HUDEP-2 (cell line): ENCODE measurements at regions not wholly inside any gene's neighbourhood (a gene's known extent, or its start where the extent isn't known, plus 50 kb on each side); places are given as distances from the start of the nearest gene placed in this dataset.

Experiments used
- DNase-seq, 76 experiments: peaks; one replicate each; lab custom pipeline; 2025; ENCODE audit not compliant: unreplicated experiment in 76 of 76; lab: John Stamatoyannopoulos, UW

DNA sequence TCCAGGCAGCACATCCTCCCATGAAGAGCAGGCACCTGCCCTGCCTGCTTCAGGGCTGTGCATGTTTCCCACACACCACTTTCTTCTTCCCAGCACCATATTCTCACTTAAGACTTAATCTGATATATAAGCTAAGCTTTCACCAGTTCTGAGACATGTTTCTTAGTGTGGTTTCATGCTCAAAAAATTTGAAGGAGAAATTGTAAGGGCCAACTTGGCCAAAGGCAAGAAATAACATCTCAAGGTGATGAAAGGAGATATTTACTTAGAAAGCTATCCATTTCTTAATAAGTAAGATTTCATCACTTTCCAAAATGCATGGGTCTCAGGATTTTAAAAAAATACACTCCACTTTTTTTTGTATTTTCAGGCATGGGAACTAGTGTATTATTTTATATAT is 468.1 kb upstream of the AKR1E2 start:
- DNase-seq = no peak

GRCh38 chr10:4355350-4355749 is 470.7 kb upstream of the AKR1E2 start:
- DNase-seq = no peak

- no peak for DNase-seq
These were observed 471.6 kb upstream of the AKR1E2 start for GRCh38 chr10:4354382-4354812.

GRCh38 chr10:4353964-4354363 is 472.0 kb upstream of the AKR1E2 start:
- DNase-seq = no peak

GRCh38 chr10:4353059-4353655 is 472.9 kb upstream of the AKR1E2 start:
- DNase-seq = no peak

DNA sequence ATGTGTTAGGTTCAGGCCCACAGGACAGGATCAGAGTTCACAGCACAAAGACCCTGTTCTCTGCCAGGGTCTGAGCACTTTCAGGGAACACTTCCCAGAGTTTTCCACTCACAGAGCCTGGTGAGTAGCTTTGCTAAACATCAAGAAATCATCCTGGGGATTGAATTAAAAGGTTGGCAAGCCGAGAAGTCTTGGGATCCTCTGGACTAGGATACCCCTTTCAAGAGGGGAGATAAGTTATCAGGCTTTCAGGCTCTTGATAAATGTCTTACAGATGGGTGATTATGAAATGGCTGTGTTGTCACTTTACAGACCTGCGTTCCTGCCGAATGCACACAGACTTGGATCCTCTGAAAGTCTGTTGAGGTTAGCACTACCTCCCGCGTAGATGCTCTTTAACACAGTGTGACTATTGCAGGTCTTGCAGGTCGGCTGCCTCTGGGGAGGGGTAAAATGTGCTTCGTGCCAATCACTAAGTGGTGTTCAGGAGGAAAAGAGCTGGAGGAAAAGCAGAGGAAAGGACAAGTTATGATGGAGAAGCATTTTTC is 473.5 kb upstream of the AKR1E2 start:
- no peak for DNase-seq

- DNase-seq = no peak
These were observed 474.1 kb upstream of the AKR1E2 start for GRCh38 chr10:4351723-4352413.

DNA sequence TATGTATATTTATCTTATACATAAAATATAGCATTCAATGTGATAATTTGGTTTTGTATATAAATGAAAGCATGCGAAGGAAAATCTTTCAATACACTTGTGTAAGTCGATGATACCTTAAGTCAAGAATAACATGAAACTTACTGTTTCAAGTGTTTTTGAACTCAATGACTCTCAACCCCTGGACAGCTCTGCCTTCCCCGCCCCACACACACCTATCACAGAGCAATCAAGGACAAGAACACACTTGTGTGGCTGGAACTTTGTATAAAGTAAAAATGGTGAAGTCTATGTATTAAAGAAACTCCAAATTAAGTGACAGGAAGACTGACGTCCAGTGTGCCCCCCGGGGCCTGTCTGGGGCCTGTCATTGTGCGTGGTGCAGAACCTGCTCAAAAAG is 478.6 kb upstream of the AKR1E2 start:
- no peak for DNase-seq

- no peak for DNase-seq
These were observed 479.9 kb upstream of the AKR1E2 start for GRCh38 chr10:4345877-4346646.

- DNase-seq = no peak
These were observed 481.5 kb upstream of the AKR1E2 start for GRCh38 chr10:4344492-4344994.

- DNase-seq = no peak
These were observed 482.1 kb upstream of the AKR1E2 start for GRCh38 chr10:4343873-4344272.

DNA sequence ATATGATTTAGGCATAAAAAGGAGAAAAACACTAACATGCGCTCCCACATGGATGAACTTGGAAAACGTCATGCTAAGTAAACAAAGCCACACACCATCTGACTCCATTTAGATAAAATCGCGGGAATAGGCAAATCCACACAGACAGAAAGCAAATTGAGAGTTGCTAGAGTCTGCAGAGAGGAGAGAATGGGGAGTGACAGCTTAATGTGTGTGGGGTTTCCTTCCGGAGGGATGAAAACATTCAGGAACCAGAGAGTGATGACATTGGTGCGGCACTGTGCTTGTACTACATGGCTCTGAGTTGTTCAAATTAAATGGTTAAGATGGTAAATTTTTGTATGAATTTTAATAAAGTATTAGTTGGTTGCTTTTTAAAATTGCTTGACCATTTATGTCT is 482.9 kb upstream of the AKR1E2 start:
- no peak for DNase-seq

- no peak for DNase-seq
These were observed 487.2 kb upstream of the AKR1E2 start for GRCh38 chr10:4338768-4339167.

DNA sequence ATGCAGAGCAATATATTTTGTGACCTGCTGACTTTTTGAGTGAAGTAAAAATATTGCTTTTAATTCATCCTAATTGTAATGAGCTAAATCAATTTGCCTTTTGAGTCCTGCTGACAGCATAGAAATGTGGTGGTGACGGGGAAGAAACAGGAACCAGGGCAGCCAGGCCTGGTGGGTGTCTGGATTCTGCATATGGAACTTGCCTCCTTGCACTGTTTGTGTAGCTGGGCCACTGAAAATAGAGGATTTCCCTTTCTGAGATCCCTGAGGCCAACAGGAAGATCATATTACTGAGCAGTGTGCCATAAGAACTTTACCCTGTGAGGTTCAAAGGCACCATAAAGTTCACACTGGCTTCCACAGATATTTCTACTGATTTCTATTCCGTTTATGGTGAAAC is 488.4 kb upstream of the AKR1E2 start:
- DNase-seq = no peak

DNA sequence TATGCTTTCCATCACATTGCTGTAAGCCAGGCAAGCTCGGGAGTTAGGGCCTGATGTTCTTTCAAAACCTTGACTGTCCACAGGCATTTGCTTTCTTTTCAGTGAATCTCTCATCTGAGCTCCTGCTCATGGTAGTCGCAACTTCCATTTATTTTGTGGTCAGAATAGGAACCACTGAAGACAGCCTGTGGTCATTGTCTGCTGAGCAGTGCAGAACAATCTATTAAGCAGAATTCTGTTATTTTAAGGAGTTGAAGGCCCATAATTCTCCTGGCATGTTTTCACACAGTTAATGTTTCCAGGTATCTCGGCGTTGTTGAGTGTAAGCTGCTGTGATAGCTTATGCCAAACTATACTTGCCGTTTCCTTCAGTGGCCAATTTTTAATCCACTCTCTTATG is 491.1 kb upstream of the AKR1E2 start:
- DNase-seq = no peak

DNA sequence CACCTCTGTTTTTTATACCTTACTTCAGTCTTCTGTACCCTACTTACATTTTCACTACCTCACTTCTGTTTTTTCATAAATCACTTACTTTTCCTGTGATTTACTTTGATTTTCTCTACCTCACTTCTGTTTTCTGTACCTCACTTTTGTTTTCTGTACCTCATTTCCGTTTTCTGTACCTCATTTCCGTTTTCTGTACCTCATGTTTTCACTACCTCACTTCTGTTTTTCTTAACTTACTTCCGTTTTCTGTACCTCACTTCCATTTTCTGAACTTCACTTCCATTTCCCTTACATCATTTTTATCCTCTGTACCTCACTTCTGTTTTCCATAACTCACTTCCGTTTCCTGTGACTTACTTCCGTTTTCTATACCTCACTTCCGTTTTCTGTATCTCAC is 492.0 kb upstream of the AKR1E2 start:
- no peak for DNase-seq

GRCh38 chr10:4333459-4333894 is 492.5 kb upstream of the AKR1E2 start:
- no peak for DNase-seq

- no peak for DNase-seq
These were observed 493.1 kb upstream of the AKR1E2 start for GRCh38 chr10:4332764-4333458.

DNA sequence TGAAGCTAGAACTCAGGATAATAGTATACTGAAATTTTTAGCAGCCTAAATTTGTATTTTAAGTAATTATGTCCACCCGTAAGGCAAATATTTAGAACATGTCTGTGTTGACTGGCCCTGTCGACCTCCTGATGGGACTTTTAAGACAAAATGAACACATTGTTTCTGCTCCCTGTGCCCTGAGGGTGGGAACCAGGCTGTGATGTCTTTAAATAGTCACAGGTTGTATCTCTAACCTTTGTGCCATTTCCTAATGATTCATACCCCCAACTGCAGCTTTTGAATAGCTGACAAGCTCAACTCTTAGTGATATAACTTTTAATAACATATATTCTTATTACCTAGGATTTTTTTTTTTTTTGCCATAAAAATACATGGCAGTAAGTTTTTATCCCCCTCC is 494.9 kb upstream of the AKR1E2 start:
- DNase-seq = no peak

GRCh38 chr10:4330636-4331035 is 495.4 kb upstream of the AKR1E2 start:
- no peak for DNase-seq

DNA sequence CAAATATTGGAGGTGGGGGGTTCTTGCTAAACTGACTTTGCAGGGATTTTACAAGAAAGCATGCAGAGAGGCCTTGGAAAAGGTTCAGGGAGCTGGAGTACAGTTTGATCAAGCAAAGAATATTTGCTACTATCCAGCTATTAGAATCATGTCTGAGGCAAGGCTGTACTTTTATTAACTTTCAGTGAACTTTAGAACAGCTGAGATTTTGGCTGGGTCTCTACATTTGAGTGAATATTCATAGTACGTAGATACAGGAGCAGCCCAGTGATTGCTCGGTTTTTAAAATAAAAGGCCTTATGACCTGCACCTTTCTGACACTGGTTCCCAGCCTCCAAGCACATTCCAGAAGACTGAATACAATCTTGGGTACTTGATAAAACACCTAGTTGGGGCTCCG is 496.8 kb upstream of the AKR1E2 start:
- no peak for DNase-seq
